ENCODE measurements at regions not wholly inside any gene's neighbourhood (a gene's known extent, or its start where the extent isn't known, plus 50 kb on each side); places are given as distances from the start of the nearest gene placed in this dataset.

DNA sequence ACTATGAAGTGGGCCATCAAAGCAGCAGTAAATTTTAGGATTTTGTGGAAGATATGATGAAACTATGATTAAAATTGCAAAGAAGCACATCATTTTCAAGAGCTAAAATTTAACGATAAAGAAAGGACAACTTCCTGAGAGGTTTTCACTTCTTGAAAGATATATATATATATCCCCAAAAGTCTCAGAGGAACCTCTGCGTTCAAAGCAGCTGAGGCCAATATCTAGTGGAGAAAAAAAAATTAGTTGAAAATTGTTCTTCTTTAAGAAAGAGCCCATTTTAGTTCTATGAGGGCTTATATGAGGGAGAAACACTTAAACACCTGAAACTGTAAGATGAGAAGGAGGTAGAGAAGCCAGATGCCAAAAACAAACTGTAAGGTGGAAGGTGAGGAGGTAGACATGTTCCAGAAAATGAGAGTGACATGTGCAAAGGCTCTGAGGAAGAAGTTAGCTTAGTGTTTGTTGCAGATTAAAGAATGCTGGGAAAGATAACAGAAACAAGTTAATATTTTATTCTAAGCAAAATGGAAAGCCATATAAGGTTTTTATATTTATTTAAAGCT is 72.9 kb upstream of the VRK2 start:
- Histone ChIP-seq H3K4me1 (no peaks in the 10 kb centered on the region), H3K4me3 (no peak overlapping the region), H3K9me3 (no peaks in the 10 kb centered on the region), H3K27me3 (no peaks in the 10 kb centered on the region), H3K27ac (no peak overlapping the region), H3K36me3 (no peaks in the 10 kb centered on the region)
- DNase-seq (no peak), ATAC-seq (no peak)
- intact Hi-C loops (cut with DNase I), result no loop called here
- 89% methylated on average over 2 of the region's 2 CpGs for WGBS (ENCODE audit: insufficient coverage, low coverage, low lambda C conversion rate, missing lambda C conversion rate)
- TF ChIP-seq, protein P1, sequence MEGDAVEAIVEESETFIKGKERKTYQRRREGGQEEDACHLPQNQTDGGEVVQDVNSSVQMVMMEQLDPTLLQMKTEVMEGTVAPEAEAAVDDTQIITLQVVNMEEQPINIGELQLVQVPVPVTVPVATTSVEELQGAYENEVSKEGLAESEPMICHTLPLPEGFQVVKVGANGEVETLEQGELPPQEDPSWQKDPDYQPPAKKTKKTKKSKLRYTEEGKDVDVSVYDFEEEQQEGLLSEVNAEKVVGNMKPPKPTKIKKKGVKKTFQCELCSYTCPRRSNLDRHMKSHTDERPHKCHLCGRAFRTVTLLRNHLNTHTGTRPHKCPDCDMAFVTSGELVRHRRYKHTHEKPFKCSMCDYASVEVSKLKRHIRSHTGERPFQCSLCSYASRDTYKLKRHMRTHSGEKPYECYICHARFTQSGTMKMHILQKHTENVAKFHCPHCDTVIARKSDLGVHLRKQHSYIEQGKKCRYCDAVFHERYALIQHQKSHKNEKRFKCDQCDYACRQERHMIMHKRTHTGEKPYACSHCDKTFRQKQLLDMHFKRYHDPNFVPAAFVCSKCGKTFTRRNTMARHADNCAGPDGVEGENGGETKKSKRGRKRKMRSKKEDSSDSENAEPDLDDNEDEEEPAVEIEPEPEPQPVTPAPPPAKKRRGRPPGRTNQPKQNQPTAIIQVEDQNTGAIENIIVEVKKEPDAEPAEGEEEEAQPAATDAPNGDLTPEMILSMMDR (IDR thresholded peaks at IDR 0.05), result no peak
- TF ChIP-seq POLR2A (IDR thresholded peaks at IDR 0.05), result no peak

DNA sequence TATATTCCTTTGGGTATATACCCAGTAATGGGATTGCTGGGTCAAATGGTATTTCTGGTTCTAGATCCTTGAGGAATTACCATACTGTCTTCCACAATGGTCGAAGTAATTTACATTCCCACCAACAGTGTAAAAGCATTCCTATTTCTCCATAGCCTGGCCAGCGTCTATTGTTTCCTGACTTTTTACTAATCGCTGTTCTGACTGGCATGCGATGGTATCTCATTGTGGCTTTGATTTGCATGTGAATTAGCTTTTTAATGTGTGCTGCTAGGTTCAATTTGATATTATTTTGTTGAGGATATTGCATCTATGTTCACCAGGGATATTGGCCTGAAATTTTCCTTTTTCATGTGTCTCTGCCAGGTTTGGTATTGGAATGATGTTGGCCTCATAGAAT is 67.4 kb upstream of the VRK2 start:
- Histone ChIP-seq H3K9me3 (no peaks in the 10 kb centered on the region), H3K4me1 (no peaks in the 10 kb centered on the region), H3K27ac (no peak overlapping the region), H3K4me3 (no peak overlapping the region), H3K36me3 (no peaks in the 10 kb centered on the region), H3K27me3 (no peaks in the 10 kb centered on the region)
- intact Hi-C loops (cut with DNase I), result no loop called here
- ATAC-seq, result no peak
- DNase-seq, result no peak
- no peak for TF ChIP-seq POLR2A (IDR thresholded peaks at IDR 0.05)
- TF ChIP-seq, protein P1 (IDR thresholded peaks at IDR 0.05), result no peak
- 84% methylated on average over 4 of the region's 4 CpGs for WGBS (ENCODE audit: insufficient coverage, low coverage, low lambda C conversion rate, missing lambda C conversion rate)

DNA sequence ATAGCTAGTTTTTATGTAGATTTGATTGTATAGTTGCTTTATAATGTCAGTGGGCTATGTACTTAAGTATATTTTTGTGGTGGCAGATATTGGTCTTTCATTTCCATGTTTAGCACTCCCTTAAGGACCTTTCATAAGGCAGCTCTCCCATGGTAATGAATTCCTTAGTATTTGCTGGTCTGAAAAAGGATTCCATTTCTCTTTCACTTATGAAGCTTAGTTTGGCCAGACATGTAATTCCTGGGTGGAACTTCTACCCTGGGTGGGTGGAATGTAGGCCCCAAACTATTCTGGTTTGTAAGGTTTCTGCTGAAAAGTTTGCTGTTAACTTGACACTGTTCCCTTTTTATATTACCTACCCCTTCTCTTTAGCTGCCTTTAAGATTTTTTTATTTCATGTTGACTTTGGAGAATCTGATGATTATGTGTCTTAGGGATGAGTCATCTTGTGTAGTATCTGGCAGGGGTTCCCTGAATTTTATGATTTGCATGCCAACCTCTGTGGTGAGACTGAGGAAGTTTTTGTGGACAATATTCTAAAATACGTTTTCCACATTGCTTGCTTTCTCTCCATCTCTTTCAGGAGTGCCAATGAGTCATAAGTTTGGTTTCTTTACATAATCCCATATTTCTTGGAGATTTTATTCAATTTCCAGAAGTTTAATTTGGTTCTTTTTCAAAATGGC is 65.4 kb upstream of the VRK2 start:
- WGBS (ENCODE audit: insufficient coverage, low coverage, low lambda C conversion rate, missing lambda C conversion rate), result 78% methylated on average over 1 of the region's 1 CpG
- no peak for TF ChIP-seq POLR2A (IDR thresholded peaks at IDR 0.05)
- TF ChIP-seq, protein P1 (IDR thresholded peaks at IDR 0.05), result no peak
- Histone ChIP-seq H3K4me3 (no peak overlapping the region), H3K36me3 (no peaks in the 10 kb centered on the region), H3K27ac (no peak overlapping the region), H3K4me1 (no peaks in the 10 kb centered on the region), H3K9me3 (no peaks in the 10 kb centered on the region), H3K27me3 (no peaks in the 10 kb centered on the region)
- ATAC-seq, result no peak
- intact Hi-C loops (cut with DNase I), result no loop called here
- DNase-seq, result no peak

DNA sequence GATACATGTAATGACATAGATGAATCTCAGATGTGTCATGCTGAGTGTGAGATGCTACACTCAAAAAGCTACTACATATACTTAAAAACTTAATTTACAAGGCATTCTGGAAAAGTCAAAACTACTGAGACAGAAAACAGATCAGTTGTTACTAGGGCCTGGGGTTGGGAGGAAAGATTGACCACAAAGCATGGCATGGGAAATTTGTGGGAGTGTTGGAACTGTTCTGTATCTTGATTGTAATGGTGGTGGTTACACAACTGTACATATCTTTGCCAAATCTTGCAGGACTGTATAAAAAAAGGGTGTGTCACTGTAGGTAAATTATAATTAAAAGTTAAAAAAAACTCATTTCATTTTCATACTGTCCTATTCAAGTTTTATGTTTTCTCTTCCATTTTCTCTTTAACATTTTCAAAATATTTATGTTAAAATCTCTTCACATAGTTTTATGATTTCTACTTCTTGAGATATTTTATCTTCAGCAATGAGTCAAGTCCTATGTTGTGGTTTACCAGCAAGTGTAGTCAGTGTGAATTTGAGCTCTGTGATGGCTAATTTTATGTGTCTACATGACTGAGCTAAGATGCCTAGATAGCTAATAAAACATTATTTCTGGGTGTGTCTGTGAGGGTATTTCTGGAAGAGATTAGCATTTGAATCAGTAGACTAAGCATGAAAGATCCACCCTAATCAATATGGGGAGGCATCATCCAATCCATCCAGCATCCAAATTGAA is 58.6 kb upstream of the VRK2 start:
- TF ChIP-seq POLR2A (IDR thresholded peaks at IDR 0.05), result no peak
- TF ChIP-seq, protein P1 (IDR thresholded peaks at IDR 0.05), result no peak
- no peaks in the 10 kb centered on the region for H3K9me3 ChIP-seq
- H3K27me3 ChIP-seq, result no peaks in the 10 kb centered on the region
- H3K4me1 ChIP-seq, result no peaks in the 10 kb centered on the region
- ATAC-seq (no peak), DNase-seq (no peak)
- H3K4me3 ChIP-seq, result no peak overlapping the region
- intact Hi-C loops (cut with DNase I), result no loop called here
- no peaks in the 10 kb centered on the region for H3K36me3 ChIP-seq
- H3K27ac ChIP-seq, result no peak overlapping the region
